ENCODE measurements at regions not wholly inside any gene's neighbourhood (a gene's known extent, or its start where the extent isn't known, plus 50 kb on each side); places are given as distances from the start of the nearest gene placed in this dataset.

DNA sequence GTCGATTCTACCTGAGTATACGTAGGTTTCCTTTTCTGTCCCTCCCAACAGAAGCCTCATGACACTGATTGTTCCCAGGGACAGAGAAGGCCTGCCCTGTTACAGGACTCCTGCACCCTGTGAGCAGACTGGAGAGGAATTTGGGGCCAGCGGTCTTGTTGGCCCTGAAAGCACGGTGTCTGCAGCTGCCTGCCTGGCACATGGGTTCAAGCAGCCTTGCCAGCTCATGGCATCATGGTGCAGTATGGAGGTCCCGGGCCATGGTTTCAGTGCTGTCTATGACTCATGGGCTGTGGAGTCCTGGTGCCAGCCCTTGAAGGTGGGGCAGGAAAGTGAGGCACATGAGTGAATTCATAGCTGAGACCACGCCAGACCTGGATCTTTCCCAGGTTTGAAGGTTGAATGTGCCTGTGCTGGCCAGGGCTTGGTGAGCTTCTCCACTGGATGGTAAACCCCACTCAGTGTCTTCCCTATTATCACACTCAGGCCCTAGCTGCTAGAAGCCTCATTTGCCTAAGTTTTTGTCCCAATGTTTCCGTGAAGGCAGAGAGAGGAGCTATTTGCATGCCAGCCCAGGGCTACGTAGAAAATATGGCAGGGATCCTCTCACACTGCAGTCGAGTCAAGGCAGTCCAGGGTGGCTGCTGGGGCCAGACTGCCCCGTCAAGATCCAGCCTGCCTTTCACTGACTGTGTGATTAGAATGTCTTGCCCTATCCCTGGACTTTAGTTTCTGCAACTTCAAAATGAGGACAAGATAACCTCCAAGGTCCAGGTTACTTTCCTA is 277.2 kb upstream of the CCL2 start:
- no peak for TF ChIP-seq CTCF (IDR thresholded peaks at IDR 0.05)
- no peak for TF ChIP-seq EZH2 (IDR thresholded peaks at IDR 0.05; ENCODE audit: borderline replicate concordance, insufficient read depth, low read depth, low read length, poor library complexity, severe bottlenecking)
